OCI-LY3 (cell line): ENCODE measurements at regions not wholly inside any gene's neighbourhood (a gene's known extent, or its start where the extent isn't known, plus 50 kb on each side); places are given as distances from the start of the nearest gene placed in this dataset.

ENCODE experiments used
- H2AFZ ChIP-seq: fragments of 200-600, 300-600 bp; shearing (Covaris generic); 2 replicates; pipeline ENCODE4 v1.6.0; 2014; ENCODE audit warnings: antibody characterized with exemption, low read depth, low read length
- H3K27ac ChIP-seq: fragments of 200-600, 300-600 bp; sonication (generic); 2 replicates; pipeline ENCODE4 v1.5.1; 2014; ENCODE audit warnings: mild to moderate bottlenecking, low read length, moderate library complexity, mixed read lengths
- H3K27me3 ChIP-seq: fragments of 200-600, 300-600 bp; sonication (generic); 2 replicates; pipeline ENCODE4 v1.6.1; 2014; ENCODE audit warnings: low read depth, low read length, mixed read lengths
- H3K36me3 ChIP-seq: fragments of 200-600, 300-600 bp; sonication (generic); replicated peaks from 2 replicates; pipeline ENCODE3; 2014; ENCODE audit warnings: low read depth, low read length, mixed read lengths
- H3K4me1 ChIP-seq: fragments of 300-600, 200-600 bp; sonication (generic); 2 replicates; pipeline ENCODE4 v1.6.1; 2014; ENCODE audit warnings: low read length, mixed read lengths
- H3K4me2 ChIP-seq: fragments of 200-600, 300-600 bp; sonication (generic); 2 replicates; pipeline ENCODE4 v1.6.1; 2014; ENCODE audit warnings: low read length, mixed read lengths
- H3K4me3 ChIP-seq: fragments of 300-600, 200-600 bp; sonication (generic); 2 replicates; pipeline ENCODE4 v1.5.1; 2014; ENCODE audit warnings: antibody characterized with exemption, mild to moderate bottlenecking, low read length, moderate library complexity
- H3K79me2 ChIP-seq: fragments of 300-600, 200-600 bp; shearing (Covaris generic); 2 replicates; pipeline ENCODE4 v1.6.1; 2014; ENCODE audit warnings: mild to moderate bottlenecking, low read length, mixed read lengths
- H3K9ac ChIP-seq: fragments of 300-600, 200-600 bp; shearing (Covaris generic); 2 replicates; pipeline ENCODE4 v1.6.0; 2014; ENCODE audit warnings: mild to moderate bottlenecking, low read length, moderate library complexity
- H3K9me3 ChIP-seq: fragments of 200-600, 300-600 bp; shearing (Covaris generic); 2 replicates; pipeline ENCODE4 v1.6.1; 2014; ENCODE audit warnings: low read length, mixed read lengths; ENCODE audit not compliant: insufficient read depth
- H4K20me1 ChIP-seq: fragments of 200-600, 300-600 bp; sonication (generic); 2 replicates; pipeline ENCODE4 v1.6.1; 2016; ENCODE audit warnings: low read length, mixed read lengths; ENCODE audit not compliant: insufficient read depth
- CTCF ChIP-seq: fragments of 200-600, 300-600 bp; sonication (generic); IDR thresholded peaks from 2 replicates; pipeline ENCODE4 v1.5.1; 2014; ENCODE audit warnings: antibody characterized with exemption, low read length, low read depth
- EZH2phosphoT487 ChIP-seq: fragments of 200-600 bp; shearing (Covaris generic); IDR thresholded peaks from 2 replicates; pipeline ENCODE4 v1.6.1; 2018; ENCODE audit warnings: antibody characterized with exemption, mixed run types, low read depth

- Histone ChIP-seq H4K20me1 (no peaks in the 10 kb centered on the region), H3K4me1 (peaks cover 25% of the 10 kb centered on the region), H3K9me3 (no peaks in the 10 kb centered on the region), H3K4me2 (no peak overlapping the region), H3K4me3 (no peak overlapping the region), H3K27ac (no peak overlapping the region), H3K9ac (no peak overlapping the region), H3K36me3 (no peaks in the 10 kb centered on the region), H2AFZ (no peak overlapping the region), H3K79me2 (no peaks in the 10 kb centered on the region), H3K27me3 (no peaks in the 10 kb centered on the region)
- TF ChIP-seq EZH2phosphoT487 (no peak), CTCF (no peak)
Measured at GRCh38 chr1:25100151-25100833, 132.0 kb downstream of the SYF2 start.

- Histone ChIP-seq H3K9ac (no peak overlapping the region), H3K79me2 (no peaks in the 10 kb centered on the region), H3K4me2 (peak overlapping the region; percentile 20; the same call in 1 of the 2 replicates), H3K27ac (no peak overlapping the region), H2AFZ (0 out of 2 replicates have a peak overlapping the region, but pooled peaks have one; percentile 49), H3K9me3 (no peaks in the 10 kb centered on the region), H3K4me3 (no peak overlapping the region), H3K27me3 (no peaks in the 10 kb centered on the region), H4K20me1 (no peaks in the 10 kb centered on the region), H3K36me3 (no peaks in the 10 kb centered on the region), H3K4me1 (peaks cover 25% of the 10 kb centered on the region)
- no peak for TF ChIP-seq EZH2phosphoT487
- no peak for TF ChIP-seq CTCF
Measured at GRCh38 chr1:25099343-25099951, 132.9 kb downstream of the SYF2 start.

DNA sequence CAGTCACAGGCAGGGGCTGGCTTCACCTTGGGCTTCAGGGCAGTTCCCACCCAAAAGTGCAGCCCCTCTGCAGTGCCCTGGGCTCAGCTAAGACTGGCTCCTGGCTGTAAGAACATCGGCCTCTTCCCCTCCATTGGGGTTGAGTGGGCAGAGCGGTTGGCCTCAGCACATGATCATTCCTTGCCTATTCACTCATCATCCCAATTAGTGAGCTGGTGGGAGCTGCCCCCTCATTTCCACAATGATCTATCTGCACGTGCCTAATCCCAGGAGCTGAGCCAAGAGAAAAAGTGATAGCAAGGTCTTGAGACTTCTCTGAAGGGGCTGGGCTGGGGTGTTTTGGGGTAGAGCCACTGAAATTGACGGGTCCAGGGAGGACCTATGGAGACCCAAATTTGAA lies 133.6 kb downstream of the SYF2 start:
- Histone ChIP-seq H3K9me3 (no peaks in the 10 kb centered on the region), H2AFZ (no peak overlapping the region), H3K4me1 (peaks cover 25% of the 10 kb centered on the region), H3K9ac (no peak overlapping the region), H3K36me3 (no peaks in the 10 kb centered on the region), H4K20me1 (no peaks in the 10 kb centered on the region), H3K27ac (no peak overlapping the region), H3K4me3 (no peak overlapping the region), H3K79me2 (no peaks in the 10 kb centered on the region), H3K4me2 (no peak overlapping the region), H3K27me3 (no peaks in the 10 kb centered on the region)
- no peak for TF ChIP-seq CTCF
- no peak for TF ChIP-seq EZH2phosphoT487

- H3K36me3 ChIP-seq = no peaks in the 10 kb centered on the region
- no peaks in the 10 kb centered on the region for H3K79me2 ChIP-seq
- no peak overlapping the region for H3K4me3 ChIP-seq
- H3K9me3 ChIP-seq = no peaks in the 10 kb centered on the region
- H2AFZ ChIP-seq = no peak overlapping the region
- no peak overlapping the region for H3K27ac ChIP-seq
- H3K27me3 ChIP-seq = no peaks in the 10 kb centered on the region
- no peak overlapping the region for H3K9ac ChIP-seq
- no peaks in the 10 kb centered on the region for H4K20me1 ChIP-seq
- TF ChIP-seq EZH2phosphoT487 (no peak), CTCF (no peak)
- H3K4me1 ChIP-seq = peaks cover 22% of the 10 kb centered on the region
- no peak overlapping the region for H3K4me2 ChIP-seq
Measured at GRCh38 chr1:25096307-25097150, 135.8 kb downstream of the SYF2 start.
